Uterus (tissue), 2 donors: ENCODE measurements at regions not wholly inside any gene's neighbourhood (a gene's known extent, or its start where the extent isn't known, plus 50 kb on each side); places are given as distances from the start of the nearest gene placed in this dataset.

Source experiments
- POLR2A ChIP-seq, 2 donors: fragments of 450-650 bp; IDR thresholded peaks; one replicate each; pipeline ENCODE4 v1.6.1; 2016; ENCODE audit warnings: antibody characterized with exemption in 2 of 2, mild to moderate bottlenecking in 1 of 2, moderate library complexity in 1 of 2
- TF ChIP-seq, protein P1 (sequence below), 4 experiments: fragments of 200-600 bp in 2 of 4; fragments of 450-650 bp in 2 of 4; sonication (generic) in 2 of 4; IDR thresholded peaks; one replicate each; pipeline ENCODE4 v1.5.1; 2016 to 2019; ENCODE audit warnings: antibody characterized with exemption in 4 of 4, mild to moderate bottlenecking in 2 of 4, moderate library complexity in 1 of 4

DNA sequence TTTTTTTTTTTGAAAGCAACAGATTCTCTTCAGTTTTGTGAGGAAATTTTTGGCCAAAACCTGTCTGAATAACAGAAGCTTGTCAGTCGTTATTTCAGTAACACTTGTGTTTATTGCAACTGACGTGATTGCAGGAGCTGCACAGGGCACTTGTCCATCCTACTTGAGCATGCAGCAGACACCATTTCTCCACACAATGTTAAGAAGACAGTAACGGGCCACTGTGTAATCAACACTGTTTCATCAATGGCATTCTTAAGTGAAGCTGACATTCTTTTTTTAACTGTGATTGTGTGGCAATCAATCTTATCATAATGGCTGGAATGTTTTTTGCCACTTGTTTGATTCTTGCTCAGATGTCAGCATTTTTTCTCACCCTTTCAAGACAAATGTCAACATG is 50.1 kb upstream of the PIEZO2 start:
- TF ChIP-seq, protein P1, sequence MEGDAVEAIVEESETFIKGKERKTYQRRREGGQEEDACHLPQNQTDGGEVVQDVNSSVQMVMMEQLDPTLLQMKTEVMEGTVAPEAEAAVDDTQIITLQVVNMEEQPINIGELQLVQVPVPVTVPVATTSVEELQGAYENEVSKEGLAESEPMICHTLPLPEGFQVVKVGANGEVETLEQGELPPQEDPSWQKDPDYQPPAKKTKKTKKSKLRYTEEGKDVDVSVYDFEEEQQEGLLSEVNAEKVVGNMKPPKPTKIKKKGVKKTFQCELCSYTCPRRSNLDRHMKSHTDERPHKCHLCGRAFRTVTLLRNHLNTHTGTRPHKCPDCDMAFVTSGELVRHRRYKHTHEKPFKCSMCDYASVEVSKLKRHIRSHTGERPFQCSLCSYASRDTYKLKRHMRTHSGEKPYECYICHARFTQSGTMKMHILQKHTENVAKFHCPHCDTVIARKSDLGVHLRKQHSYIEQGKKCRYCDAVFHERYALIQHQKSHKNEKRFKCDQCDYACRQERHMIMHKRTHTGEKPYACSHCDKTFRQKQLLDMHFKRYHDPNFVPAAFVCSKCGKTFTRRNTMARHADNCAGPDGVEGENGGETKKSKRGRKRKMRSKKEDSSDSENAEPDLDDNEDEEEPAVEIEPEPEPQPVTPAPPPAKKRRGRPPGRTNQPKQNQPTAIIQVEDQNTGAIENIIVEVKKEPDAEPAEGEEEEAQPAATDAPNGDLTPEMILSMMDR (IDR thresholded peaks at IDR 0.05) = no peak
- no peak for TF ChIP-seq POLR2A (IDR thresholded peaks at IDR 0.05)
